ENCODE measurements at regions not wholly inside any gene's neighbourhood (a gene's known extent, or its start where the extent isn't known, plus 50 kb on each side); places are given as distances from the start of the nearest gene placed in this dataset.
"Not testable (repeated sequence)": the region's sequence is repeated elsewhere in the genome, so short reads cannot be mapped to it uniquely, and the experiment has no call there.

GRCh38 chr2:142617461-142617860, 260.0 kb upstream of the KYNU start:
- Histone ChIP-seq H3K9me3 (ENCODE audit: control insufficient read depth, low read length) (no peaks in the 10 kb centered on the region), H3K4me1 (ENCODE audit: control insufficient read depth in 1 of 2, insufficient read depth in 2 of 2, low read length in 2 of 2) (no peaks in the 10 kb centered on the region), H3K27ac (ENCODE audit: low read depth in 1 of 2, low read length in 2 of 2) (no peak overlapping the region), H3K27me3 (ENCODE audit: control insufficient read depth in 1 of 2, insufficient read depth in 2 of 2, low read length in 1 of 2) (no peaks in the 10 kb centered on the region), H3K4me3 (ENCODE audit: low read length in 2 of 2) (no peak overlapping the region), H3K36me3 (ENCODE audit: control insufficient read depth in 1 of 2, insufficient read depth in 2 of 2, low read length in 1 of 2) (no peaks in the 10 kb centered on the region)
- no peak for ATAC-seq (ENCODE audit: low FRiP score)
- no peak for DNase-seq
- intact Hi-C loops (cut with DNase I) = no loop called here
- WGBS, 2 donors = 4 to 20% methylated on average over 1 of the region's 1 CpG

- WGBS, 2 donors = 93 to 96% methylated on average over 9 of the region's 9 CpGs
- Histone ChIP-seq H3K4me1 (ENCODE audit: control insufficient read depth in 1 of 2, insufficient read depth in 2 of 2, low read length in 2 of 2) (no peaks in the 10 kb centered on the region), H3K27me3 (ENCODE audit: control insufficient read depth in 1 of 2, insufficient read depth in 2 of 2, low read length in 1 of 2) (no peaks in the 10 kb centered on the region), H3K9me3 (ENCODE audit: control insufficient read depth, low read length) (no peaks in the 10 kb centered on the region), H3K27ac (ENCODE audit: low read depth in 1 of 2, low read length in 2 of 2) (no peak overlapping the region), H3K36me3 (ENCODE audit: control insufficient read depth in 1 of 2, insufficient read depth in 2 of 2, low read length in 1 of 2) (no peaks in the 10 kb centered on the region), H3K4me3 (ENCODE audit: low read length in 2 of 2) (no peak overlapping the region)
- ATAC-seq (ENCODE audit: low FRiP score) (no peak), DNase-seq (no peak)
- intact Hi-C loops (cut with DNase I) = no loop called here
Observed at GRCh38 chr2:142615876-142616275, 261.6 kb upstream of the KYNU start.

GRCh38 chr2:142613193-142613592, 264.3 kb upstream of the KYNU start:
- H3K27ac ChIP-seq (ENCODE audit: low read depth in 1 of 2, low read length in 2 of 2); H3K9me3 ChIP-seq (ENCODE audit: control insufficient read depth, low read length); H3K27me3 ChIP-seq (ENCODE audit: control insufficient read depth in 1 of 2, insufficient read depth in 2 of 2, low read length in 1 of 2); H3K36me3 ChIP-seq (ENCODE audit: control insufficient read depth in 1 of 2, insufficient read depth in 2 of 2, low read length in 1 of 2); H3K4me1 ChIP-seq (ENCODE audit: control insufficient read depth in 1 of 2, insufficient read depth in 2 of 2, low read length in 2 of 2); DNase-seq; H3K4me3 ChIP-seq (ENCODE audit: low read length in 2 of 2); ATAC-seq (ENCODE audit: low FRiP score); intact Hi-C loops (cut with DNase I): not testable (repeated sequence)
- 86 to 90% methylated on average over 17 of the region's 17 CpGs for WGBS, 2 donors

- DNase-seq (no peak), ATAC-seq (ENCODE audit: low FRiP score) (no peak)
- Histone ChIP-seq H3K36me3 (ENCODE audit: control insufficient read depth in 1 of 2, insufficient read depth in 2 of 2, low read length in 1 of 2) (no peaks in the 10 kb centered on the region), H3K9me3 (ENCODE audit: control insufficient read depth, low read length) (peaks cover 2% of the 10 kb centered on the region), H3K4me1 (ENCODE audit: control insufficient read depth in 1 of 2, insufficient read depth in 2 of 2, low read length in 2 of 2) (no peaks in the 10 kb centered on the region), H3K27ac (ENCODE audit: low read depth in 1 of 2, low read length in 2 of 2) (no peak overlapping the region), H3K27me3 (ENCODE audit: control insufficient read depth in 1 of 2, insufficient read depth in 2 of 2, low read length in 1 of 2) (no peaks in the 10 kb centered on the region), H3K4me3 (ENCODE audit: low read length in 2 of 2) (no peak overlapping the region)
- intact Hi-C loops (cut with DNase I) = no loop called here
- WGBS, 2 donors = 59 to 61% methylated on average over 4 of the region's 4 CpGs
Observed at GRCh38 chr2:142605421-142605820, 272.0 kb upstream of the KYNU start.

- Histone ChIP-seq H3K27ac (ENCODE audit: low read depth in 1 of 2, low read length in 2 of 2) (no peak overlapping the region), H3K9me3 (ENCODE audit: control insufficient read depth, low read length) (peaks cover 2% of the 10 kb centered on the region), H3K4me3 (ENCODE audit: low read length in 2 of 2) (no peak overlapping the region), H3K4me1 (ENCODE audit: control insufficient read depth in 1 of 2, insufficient read depth in 2 of 2, low read length in 2 of 2) (no peaks in the 10 kb centered on the region), H3K36me3 (ENCODE audit: control insufficient read depth in 1 of 2, insufficient read depth in 2 of 2, low read length in 1 of 2) (no peaks in the 10 kb centered on the region), H3K27me3 (ENCODE audit: control insufficient read depth in 1 of 2, insufficient read depth in 2 of 2, low read length in 1 of 2) (no peaks in the 10 kb centered on the region)
- intact Hi-C loops (cut with DNase I) = no loop called here
- DNase-seq (no peak), ATAC-seq (ENCODE audit: low FRiP score) (no peak)
- 42 to 46% methylated on average over 1 of the region's 1 CpG for WGBS, 2 donors
Observed at GRCh38 chr2:142603759-142604158, 273.7 kb upstream of the KYNU start.

- intact Hi-C loops (cut with DNase I) = no loop called here
- Histone ChIP-seq H3K36me3 (ENCODE audit: control insufficient read depth in 1 of 2, insufficient read depth in 2 of 2, low read length in 1 of 2) (no peaks in the 10 kb centered on the region), H3K4me3 (ENCODE audit: low read length in 2 of 2) (no peak overlapping the region), H3K4me1 (ENCODE audit: control insufficient read depth in 1 of 2, insufficient read depth in 2 of 2, low read length in 2 of 2) (no peaks in the 10 kb centered on the region), H3K9me3 (ENCODE audit: control insufficient read depth, low read length) (peaks cover 2% of the 10 kb centered on the region), H3K27ac (ENCODE audit: low read depth in 1 of 2, low read length in 2 of 2) (no peak overlapping the region), H3K27me3 (ENCODE audit: control insufficient read depth in 1 of 2, insufficient read depth in 2 of 2, low read length in 1 of 2) (no peaks in the 10 kb centered on the region)
- ATAC-seq (ENCODE audit: low FRiP score) (no peak), DNase-seq (no peak)
Observed at GRCh38 chr2:142602418-142602989, 275.0 kb upstream of the KYNU start.

GRCh38 chr2:142601794-142602193, 275.7 kb upstream of the KYNU start:
- Histone ChIP-seq H3K27me3 (ENCODE audit: control insufficient read depth in 1 of 2, insufficient read depth in 2 of 2, low read length in 1 of 2) (no peaks in the 10 kb centered on the region), H3K36me3 (ENCODE audit: control insufficient read depth in 1 of 2, insufficient read depth in 2 of 2, low read length in 1 of 2) (no peaks in the 10 kb centered on the region), H3K4me1 (ENCODE audit: control insufficient read depth in 1 of 2, insufficient read depth in 2 of 2, low read length in 2 of 2) (no peaks in the 10 kb centered on the region), H3K27ac (ENCODE audit: low read depth in 1 of 2, low read length in 2 of 2) (no peak overlapping the region), H3K4me3 (ENCODE audit: low read length in 2 of 2) (no peak overlapping the region), H3K9me3 (ENCODE audit: control insufficient read depth, low read length) (peaks cover 2% of the 10 kb centered on the region)
- ATAC-seq (ENCODE audit: low FRiP score) (no peak), DNase-seq (no peak)
- 83% methylated on average over 7 of the region's 7 CpGs for WGBS, 2 donors
- intact Hi-C loops (cut with DNase I) = no loop called here

GRCh38 chr2:142599504-142599903, 278.0 kb upstream of the KYNU start:
- Histone ChIP-seq H3K27me3 (ENCODE audit: control insufficient read depth in 1 of 2, insufficient read depth in 2 of 2, low read length in 1 of 2) (no peaks in the 10 kb centered on the region), H3K4me3 (ENCODE audit: low read length in 2 of 2) (no peak overlapping the region), H3K36me3 (ENCODE audit: control insufficient read depth in 1 of 2, insufficient read depth in 2 of 2, low read length in 1 of 2) (no peaks in the 10 kb centered on the region), H3K9me3 (ENCODE audit: control insufficient read depth, low read length) (peaks cover 2% of the 10 kb centered on the region), H3K4me1 (ENCODE audit: control insufficient read depth in 1 of 2, insufficient read depth in 2 of 2, low read length in 2 of 2) (no peaks in the 10 kb centered on the region), H3K27ac (ENCODE audit: low read depth in 1 of 2, low read length in 2 of 2) (no peak overlapping the region)
- DNase-seq = no peak
- ATAC-seq (ENCODE audit: low FRiP score) = no peak
- intact Hi-C loops (cut with DNase I) = no loop called here

GRCh38 chr2:142598846-142599245, 278.6 kb upstream of the KYNU start:
- DNase-seq = no peak
- Histone ChIP-seq H3K36me3 (ENCODE audit: control insufficient read depth in 1 of 2, insufficient read depth in 2 of 2, low read length in 1 of 2) (no peaks in the 10 kb centered on the region), H3K4me1 (ENCODE audit: control insufficient read depth in 1 of 2, insufficient read depth in 2 of 2, low read length in 2 of 2) (no peaks in the 10 kb centered on the region), H3K27me3 (ENCODE audit: control insufficient read depth in 1 of 2, insufficient read depth in 2 of 2, low read length in 1 of 2) (no peaks in the 10 kb centered on the region), H3K9me3 (ENCODE audit: control insufficient read depth, low read length) (peaks cover 2% of the 10 kb centered on the region), H3K27ac (ENCODE audit: low read depth in 1 of 2, low read length in 2 of 2) (no peak overlapping the region), H3K4me3 (ENCODE audit: low read length in 2 of 2) (no peak overlapping the region)
- no peak for ATAC-seq (ENCODE audit: low FRiP score)
- intact Hi-C loops (cut with DNase I) = no loop called here

Measured in aorta (tissue), 5 donors.